ENCODE measurements at regions not wholly inside any gene's neighbourhood (a gene's known extent, or its start where the extent isn't known, plus 50 kb on each side); places are given as distances from the start of the nearest gene placed in this dataset.
"Not testable (repeated sequence)": the region's sequence is repeated elsewhere in the genome, so short reads cannot be mapped to it uniquely, and the experiment has no call there.

- Mint-ChIP-seq H3K9me3 (peaks cover 3% of the 10 kb centered on the region), H3K27ac (no peak overlapping the region), H3K4me1 (no peaks in the 10 kb centered on the region), H3K27me3 (no peaks in the 10 kb centered on the region), H3K4me3 (no peak overlapping the region), H3K36me3 (ENCODE audit: low read depth) (no peaks in the 10 kb centered on the region)
- no peak for ATAC-seq (replicated peaks)
Measured at GRCh38 chr4:96375367-96375766, 535.5 kb downstream of the PDHA2 start.

- Mint-ChIP-seq H3K4me1 (no peaks in the 10 kb centered on the region), H3K9me3 (no peaks in the 10 kb centered on the region), H3K36me3 (ENCODE audit: low read depth) (no peaks in the 10 kb centered on the region), H3K27me3 (no peaks in the 10 kb centered on the region), H3K27ac (no peak overlapping the region), H3K4me3 (no peak overlapping the region)
- no peak for ATAC-seq (replicated peaks)
Measured at GRCh38 chr4:96379524-96379923, 539.6 kb downstream of the PDHA2 start.

GRCh38 chr4:96380106-96380505 is 540.2 kb downstream of the PDHA2 start:
- ATAC-seq (replicated peaks): no peak
- H3K9me3 Mint-ChIP-seq: no peaks in the 10 kb centered on the region
- H3K36me3 Mint-ChIP-seq (ENCODE audit: low read depth): no peaks in the 10 kb centered on the region
- no peaks in the 10 kb centered on the region for H3K4me1 Mint-ChIP-seq
- H3K27me3 Mint-ChIP-seq: no peaks in the 10 kb centered on the region
- no peak overlapping the region for H3K27ac Mint-ChIP-seq
- H3K4me3 Mint-ChIP-seq: no peak overlapping the region

- no peaks in the 10 kb centered on the region for H3K27me3 Mint-ChIP-seq
- H3K27ac Mint-ChIP-seq: no peak overlapping the region
- no peak overlapping the region for H3K4me3 Mint-ChIP-seq
- no peaks in the 10 kb centered on the region for H3K4me1 Mint-ChIP-seq
- H3K9me3 Mint-ChIP-seq: no peaks in the 10 kb centered on the region
- ATAC-seq (replicated peaks): no peak
- no peaks in the 10 kb centered on the region for H3K36me3 Mint-ChIP-seq (ENCODE audit: low read depth)
Measured at GRCh38 chr4:96383349-96383748, 543.5 kb downstream of the PDHA2 start.

GRCh38 chr4:96389770-96390169 is 549.9 kb downstream of the PDHA2 start:
- H3K36me3 Mint-ChIP-seq (ENCODE audit: low read depth): no peaks in the 10 kb centered on the region
- ATAC-seq (replicated peaks): no peak
- no peaks in the 10 kb centered on the region for H3K27me3 Mint-ChIP-seq
- no peak overlapping the region for H3K4me3 Mint-ChIP-seq
- peaks cover 4% of the 10 kb centered on the region for H3K9me3 Mint-ChIP-seq
- H3K4me1 Mint-ChIP-seq: no peaks in the 10 kb centered on the region
- no peak overlapping the region for H3K27ac Mint-ChIP-seq

- Mint-ChIP-seq H3K9me3 (peaks cover 4% of the 10 kb centered on the region), H3K27me3 (no peaks in the 10 kb centered on the region), H3K27ac (no peak overlapping the region)
Measured at GRCh38 chr4:96390404-96390803, 550.5 kb downstream of the PDHA2 start.

GRCh38 chr4:96395747-96396146 is 555.9 kb downstream of the PDHA2 start:
- no peaks in the 10 kb centered on the region for H3K36me3 Mint-ChIP-seq (ENCODE audit: low read depth)
- H3K4me3 Mint-ChIP-seq: no peak overlapping the region
- H3K9me3 Mint-ChIP-seq: peaks cover 11% of the 10 kb centered on the region
- H3K27me3 Mint-ChIP-seq: no peaks in the 10 kb centered on the region
- ATAC-seq (replicated peaks): no peak
- no peak overlapping the region for H3K27ac Mint-ChIP-seq
- H3K4me1 Mint-ChIP-seq: no peaks in the 10 kb centered on the region

More at GRCh38 chr4:96390404-96390803, 550.5 kb downstream of the PDHA2 start:
- H3K4me3 Mint-ChIP-seq: no peak overlapping the region
- no peak for ATAC-seq (replicated peaks)
- no peaks in the 10 kb centered on the region for H3K36me3 Mint-ChIP-seq (ENCODE audit: low read depth)
- H3K4me1 Mint-ChIP-seq: no peaks in the 10 kb centered on the region

- Mint-ChIP-seq H3K36me3 (ENCODE audit: low read depth) (no peaks in the 10 kb centered on the region), H3K27me3 (no peaks in the 10 kb centered on the region), H3K4me3 (no peak overlapping the region), H3K9me3 (peaks cover 10% of the 10 kb centered on the region), H3K4me1 (no peaks in the 10 kb centered on the region), H3K27ac (no peak overlapping the region)
- no peak for ATAC-seq (replicated peaks)
Measured at GRCh38 chr4:96406742-96407141, 566.8 kb downstream of the PDHA2 start.

GRCh38 chr4:96407225-96407624 is 567.3 kb downstream of the PDHA2 start:
- no peak overlapping the region for H3K27ac Mint-ChIP-seq
- H3K27me3 Mint-ChIP-seq: no peaks in the 10 kb centered on the region
- H3K36me3 Mint-ChIP-seq (ENCODE audit: low read depth): no peaks in the 10 kb centered on the region
- no peaks in the 10 kb centered on the region for H3K4me1 Mint-ChIP-seq
- ATAC-seq (replicated peaks): no peak
- H3K4me3 Mint-ChIP-seq: no peak overlapping the region
- H3K9me3 Mint-ChIP-seq: peaks cover 10% of the 10 kb centered on the region

- Mint-ChIP-seq H3K27me3 (no peaks in the 10 kb centered on the region), H3K9me3 (peaks cover 10% of the 10 kb centered on the region), H3K4me3 (no peak overlapping the region), H3K27ac (no peak overlapping the region), H3K4me1 (no peaks in the 10 kb centered on the region), H3K36me3 (ENCODE audit: low read depth) (no peaks in the 10 kb centered on the region)
- ATAC-seq (replicated peaks): no peak
Measured at GRCh38 chr4:96407738-96408463, 568.0 kb downstream of the PDHA2 start.

- H3K4me1 Mint-ChIP-seq; H3K27me3 Mint-ChIP-seq; H3K27ac Mint-ChIP-seq; H3K36me3 Mint-ChIP-seq (ENCODE audit: low read depth); H3K4me3 Mint-ChIP-seq; H3K9me3 Mint-ChIP-seq; ATAC-seq (replicated peaks): not testable (repeated sequence)
Measured at GRCh38 chr4:96414853-96415252, 575.0 kb downstream of the PDHA2 start.

GRCh38 chr4:96429657-96430056 is 589.8 kb downstream of the PDHA2 start:
- no peak overlapping the region for H3K4me3 Mint-ChIP-seq
- no peaks in the 10 kb centered on the region for H3K9me3 Mint-ChIP-seq
- H3K4me1 Mint-ChIP-seq: no peaks in the 10 kb centered on the region
- no peaks in the 10 kb centered on the region for H3K36me3 Mint-ChIP-seq (ENCODE audit: low read depth)
- no peak for ATAC-seq (replicated peaks)
- H3K27me3 Mint-ChIP-seq: no peaks in the 10 kb centered on the region
- H3K27ac Mint-ChIP-seq: no peak overlapping the region

GRCh38 chr4:96431094-96431493 is 591.2 kb downstream of the PDHA2 start:
- Mint-ChIP-seq H3K27me3 (no peaks in the 10 kb centered on the region), H3K36me3 (ENCODE audit: low read depth) (no peaks in the 10 kb centered on the region), H3K4me1 (no peaks in the 10 kb centered on the region), H3K9me3 (no peaks in the 10 kb centered on the region), H3K4me3 (no peak overlapping the region), H3K27ac (no peak overlapping the region)
- ATAC-seq (replicated peaks): no peak

GRCh38 chr4:96448315-96448872 is 608.5 kb downstream of the PDHA2 start:
- H3K9me3 Mint-ChIP-seq: peaks cover 14% of the 10 kb centered on the region
- H3K36me3 Mint-ChIP-seq (ENCODE audit: low read depth): no peaks in the 10 kb centered on the region
- H3K27me3 Mint-ChIP-seq: no peaks in the 10 kb centered on the region
- no peaks in the 10 kb centered on the region for H3K4me1 Mint-ChIP-seq
- H3K4me3 Mint-ChIP-seq: no peak overlapping the region
- no peak overlapping the region for H3K27ac Mint-ChIP-seq
- no peak for ATAC-seq (replicated peaks)

GRCh38 chr4:96455045-96455720 is 615.3 kb downstream of the PDHA2 start:
- Mint-ChIP-seq H3K27ac (no peak overlapping the region), H3K4me3 (no peak overlapping the region), H3K27me3 (peaks cover 2% of the 10 kb centered on the region), H3K36me3 (ENCODE audit: low read depth) (no peaks in the 10 kb centered on the region), H3K4me1 (no peaks in the 10 kb centered on the region), H3K9me3 (no peaks in the 10 kb centered on the region)
- ATAC-seq (replicated peaks): no peak
